HG03139 (cell line): ENCODE measurements at regions not wholly inside any gene's neighbourhood (a gene's known extent, or its start where the extent isn't known, plus 50 kb on each side); places are given as distances from the start of the nearest gene placed in this dataset.

Source experiments
- ATAC-seq: cut with Tn5 transposase; IDR thresholded peaks from one replicate; pipeline ENCODE4 v1.9.1; 2021; ENCODE audit not compliant: unreplicated experiment

- no peak for ATAC-seq
Observed at GRCh38 chr4:181957088-181957487, 286.1 kb upstream of the TENM3 start.

DNA sequence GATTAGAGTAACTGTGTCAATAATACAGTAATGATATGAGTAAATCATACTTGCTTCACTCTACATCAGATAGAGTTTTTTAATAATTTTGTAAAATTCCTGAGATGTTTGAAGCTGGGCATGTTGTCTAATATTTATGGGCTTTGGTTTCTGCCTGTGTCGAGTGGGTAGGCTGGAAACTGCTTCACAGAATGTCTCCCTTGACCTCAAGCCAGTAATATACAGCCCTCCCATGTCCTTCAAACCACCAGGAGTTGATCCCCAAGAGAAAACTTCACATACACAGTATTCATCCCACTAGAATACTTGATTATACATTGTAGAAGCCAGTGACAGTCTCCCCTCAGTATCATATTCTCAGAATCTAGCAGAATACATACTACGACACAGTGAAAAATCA, 284.8 kb upstream of the TENM3 start:
- ATAC-seq = no peak

GRCh38 chr4:181959121-181959520, 284.1 kb upstream of the TENM3 start:
- ATAC-seq = no peak

GRCh38 chr4:181960384-181960783, 282.8 kb upstream of the TENM3 start:
- ATAC-seq = no peak

GRCh38 chr4:181962321-181962720, 280.9 kb upstream of the TENM3 start:
- ATAC-seq = no peak

GRCh38 chr4:181964731-181965130, 278.5 kb upstream of the TENM3 start:
- no peak for ATAC-seq

DNA sequence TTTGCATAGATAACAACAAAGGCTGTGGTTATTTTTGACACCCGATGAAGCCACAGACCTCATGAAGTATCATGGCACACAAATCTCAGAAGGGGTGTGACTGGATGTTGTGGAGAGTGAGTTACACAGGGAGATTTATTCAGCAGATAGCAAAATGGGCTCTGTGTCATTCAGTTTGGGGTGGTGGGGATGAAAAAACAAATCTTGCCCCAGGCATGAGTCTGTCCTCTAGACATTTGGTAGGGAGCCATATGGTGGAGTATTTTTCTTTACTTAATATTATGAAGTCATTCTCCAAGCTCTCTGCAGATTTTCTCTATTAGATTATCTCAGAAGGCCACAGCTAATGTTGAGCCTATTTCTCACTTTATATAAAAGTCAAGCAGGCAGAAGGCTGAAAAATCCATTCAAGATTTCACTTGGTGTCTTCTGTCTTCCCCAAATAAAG, 277.1 kb upstream of the TENM3 start:
- no peak for ATAC-seq

DNA sequence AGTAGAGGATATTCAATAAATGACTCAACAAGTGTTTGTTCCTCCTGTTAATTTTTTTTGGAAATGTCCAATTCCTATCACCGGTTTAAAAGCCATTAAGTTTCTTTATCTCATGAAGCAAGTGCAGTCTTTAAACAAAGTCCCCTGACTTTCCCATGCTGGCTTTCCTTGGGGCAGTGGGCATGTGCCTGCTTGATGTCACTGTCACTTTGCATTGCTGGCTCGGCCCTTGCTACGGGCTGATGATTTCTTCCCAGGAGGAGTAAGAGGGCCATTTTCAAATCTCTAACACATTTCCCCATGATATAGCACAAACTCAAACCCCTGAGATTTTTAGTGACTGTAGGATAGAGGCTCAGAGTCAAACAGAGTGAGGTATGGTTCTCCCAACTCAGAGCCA, 275.8 kb upstream of the TENM3 start:
- ATAC-seq = no peak

DNA sequence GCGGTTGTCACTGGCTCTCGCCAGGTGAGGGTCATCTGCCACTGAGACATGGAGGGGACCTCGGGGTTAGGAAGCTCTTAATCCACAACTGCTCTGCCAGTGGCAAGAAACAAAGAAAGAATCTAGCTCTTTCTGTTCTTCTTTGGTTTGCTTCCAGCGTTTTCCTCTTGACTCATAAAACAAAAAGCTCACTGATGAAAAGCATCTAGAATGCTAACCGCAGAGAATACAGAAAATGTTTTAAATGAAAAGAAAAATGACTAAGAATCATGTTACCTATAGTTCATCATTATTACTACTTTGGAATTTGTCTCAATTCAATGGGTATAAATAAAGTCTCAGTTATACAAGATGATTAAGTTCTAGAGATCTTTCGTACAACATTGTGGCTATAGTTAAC, 274.8 kb upstream of the TENM3 start:
- no peak for ATAC-seq

- no peak for ATAC-seq
Observed at GRCh38 chr4:181969151-181969550, 274.1 kb upstream of the TENM3 start.

DNA sequence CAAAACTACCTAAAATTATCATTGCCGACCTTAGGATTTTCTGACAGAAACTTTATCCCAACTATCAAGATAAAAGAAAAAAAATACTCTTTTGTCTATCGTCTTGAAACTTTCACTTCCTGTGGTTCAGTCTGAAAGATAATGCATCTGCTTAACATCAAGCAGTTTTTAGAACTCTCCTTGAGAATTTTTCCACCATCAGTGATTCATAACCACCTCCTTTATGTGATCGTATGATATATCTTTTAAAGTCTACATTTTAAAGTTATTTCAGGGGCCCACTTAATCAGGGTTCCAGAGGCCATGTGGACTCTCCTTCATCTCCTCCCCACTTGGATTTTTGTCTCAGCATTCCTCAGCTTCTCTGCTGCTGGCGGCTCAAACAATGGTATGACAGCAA, 272.8 kb upstream of the TENM3 start:
- ATAC-seq = no peak

GRCh38 chr4:181971411-181971810, 271.8 kb upstream of the TENM3 start:
- ATAC-seq = no peak

DNA sequence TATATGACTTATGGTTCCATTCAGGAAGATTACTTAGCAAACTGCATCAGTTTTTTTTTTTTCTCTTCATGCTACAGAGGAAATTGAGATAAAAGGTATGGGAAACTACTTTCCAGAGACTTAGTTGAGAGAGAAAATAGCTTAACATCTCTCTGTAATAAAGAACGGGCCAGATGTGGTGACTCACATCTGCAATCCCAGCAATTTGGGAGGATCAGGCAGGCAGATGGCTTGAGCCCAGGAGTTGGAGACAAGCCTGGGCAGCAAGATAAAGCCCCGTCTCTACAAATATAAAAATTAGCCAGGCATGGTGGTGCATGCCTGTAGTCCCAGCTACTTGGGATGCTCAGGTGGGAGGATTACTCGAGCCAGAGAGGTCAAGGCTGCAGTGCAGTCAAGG, 271.2 kb upstream of the TENM3 start:
- no peak for ATAC-seq

GRCh38 chr4:181976764-181977163, 266.4 kb upstream of the TENM3 start:
- no peak for ATAC-seq

DNA sequence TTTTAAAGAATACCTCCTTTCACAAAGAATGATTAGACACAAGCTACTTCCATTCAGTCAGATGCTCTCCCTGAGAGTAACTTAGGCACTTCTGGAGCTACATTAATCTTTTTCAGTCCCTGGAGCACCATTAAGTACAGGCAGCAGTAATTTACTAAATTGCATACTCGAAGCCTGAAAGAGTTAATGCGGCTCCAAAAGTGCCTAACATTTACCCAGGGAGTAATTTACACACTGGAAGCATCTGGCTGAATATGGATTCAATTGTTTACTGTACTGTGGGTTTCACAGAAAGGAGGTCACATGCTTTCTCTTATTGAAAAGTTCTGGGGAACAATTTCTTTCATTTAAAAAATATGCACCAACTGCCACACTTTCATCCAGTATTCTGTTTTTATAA, 260.8 kb upstream of the TENM3 start:
- ATAC-seq = no peak

- ATAC-seq = no peak
Observed at GRCh38 chr4:181982856-181983255, 260.3 kb upstream of the TENM3 start.

GRCh38 chr4:181987392-181987791, 255.8 kb upstream of the TENM3 start:
- no peak for ATAC-seq

DNA sequence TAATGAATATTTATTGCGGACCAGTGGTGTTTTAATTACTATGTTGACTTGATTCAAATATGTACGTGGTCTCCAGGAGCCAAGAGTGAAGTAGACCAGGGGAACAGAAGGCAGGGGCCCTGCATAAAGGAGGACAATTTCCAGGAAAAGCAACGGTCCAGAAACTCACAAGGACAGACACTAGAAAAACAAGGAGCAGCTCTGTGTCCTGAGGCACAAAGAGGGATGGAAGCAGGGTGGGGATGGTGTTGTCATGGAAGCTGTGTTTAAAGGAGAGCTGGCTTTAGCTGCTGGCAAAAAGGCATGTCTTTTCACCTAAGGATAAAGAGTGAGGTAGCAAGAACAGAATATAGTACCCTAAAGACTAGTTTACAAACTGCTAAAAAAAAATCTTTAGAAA, 254.1 kb upstream of the TENM3 start:
- ATAC-seq = no peak

DNA sequence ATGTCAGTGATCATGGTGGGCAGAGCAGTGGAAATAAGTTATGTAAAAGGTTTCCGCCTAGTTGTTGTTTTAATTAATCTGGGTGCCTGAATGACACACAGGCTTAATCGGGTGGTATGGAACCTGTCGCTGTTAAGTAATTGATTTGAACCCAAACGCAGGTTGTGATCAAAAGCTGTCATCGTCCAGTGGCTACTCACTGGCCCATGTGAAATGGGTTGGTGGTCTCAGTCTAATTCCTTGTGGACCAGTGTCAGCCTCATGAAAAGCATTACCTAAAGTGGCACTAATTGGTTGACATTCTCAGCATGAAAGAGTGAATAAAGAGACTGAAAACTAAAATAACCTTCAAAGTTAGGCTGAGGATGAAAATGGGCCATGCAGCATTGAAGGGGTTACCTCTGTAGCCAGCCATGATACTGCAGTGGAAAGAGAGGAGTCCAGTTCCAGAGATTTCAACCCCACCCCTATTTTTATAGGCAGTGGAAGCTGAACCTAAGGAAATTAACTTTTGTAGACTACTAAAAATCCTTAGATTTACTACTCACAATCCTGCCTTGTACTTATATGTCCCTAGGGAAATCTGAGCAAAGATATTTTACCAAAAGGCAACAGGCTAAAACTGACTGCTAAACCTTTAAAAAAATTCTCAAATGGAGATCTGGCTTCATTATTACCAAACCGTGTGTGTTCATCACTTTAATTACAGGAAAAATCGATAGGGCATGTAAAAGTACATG, 251.7 kb upstream of the TENM3 start:
- no peak for ATAC-seq

GRCh38 chr4:181998398-181999295, 244.6 kb upstream of the TENM3 start:
- ATAC-seq = no peak

GRCh38 chr4:182000077-182000476, 243.1 kb upstream of the TENM3 start:
- no peak for ATAC-seq

DNA sequence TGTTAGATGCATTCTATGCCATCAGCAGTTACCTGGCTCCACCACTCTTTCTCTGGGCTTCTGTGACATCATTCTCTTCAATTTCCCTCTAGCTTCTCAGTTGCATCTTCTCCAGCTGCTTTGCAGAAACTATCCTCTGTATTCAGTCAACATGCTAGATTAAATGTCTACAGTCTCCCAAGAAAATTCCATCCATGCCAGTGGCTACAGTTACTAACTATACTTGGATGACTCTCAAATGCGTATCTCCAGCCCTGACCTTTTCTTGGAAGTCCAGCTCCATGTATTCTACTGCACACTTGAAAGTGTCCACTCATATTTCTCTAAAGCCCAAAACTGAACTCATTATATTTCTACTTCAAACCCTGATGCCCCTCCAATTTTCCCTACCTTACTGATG, 232.3 kb upstream of the TENM3 start:
- no peak for ATAC-seq
